Prostate gland (tissue), 2 donors: ENCODE measurements at regions not wholly inside any gene's neighbourhood (a gene's known extent, or its start where the extent isn't known, plus 50 kb on each side); places are given as distances from the start of the nearest gene placed in this dataset.

Experiments used
- CTCF ChIP-seq, 4 experiments: fragments of 200-600 bp in 2 of 4; fragments of 450-650 bp in 2 of 4; sonication (generic) in 2 of 4; IDR thresholded peaks; 1 replicate in 3 of 4; 2 replicates in 1 of 4; pipeline ENCODE4 v1.5.1; 2016 to 2019; ENCODE audit warnings: antibody characterized with exemption in 4 of 4, mild to moderate bottlenecking in 2 of 4, moderate library complexity in 2 of 4
- POLR2A ChIP-seq: fragments of 450-650 bp; IDR thresholded peaks from one replicate; pipeline ENCODE4 v1.6.1; 2016; ENCODE audit warnings: antibody characterized with exemption, mild to moderate bottlenecking

DNA sequence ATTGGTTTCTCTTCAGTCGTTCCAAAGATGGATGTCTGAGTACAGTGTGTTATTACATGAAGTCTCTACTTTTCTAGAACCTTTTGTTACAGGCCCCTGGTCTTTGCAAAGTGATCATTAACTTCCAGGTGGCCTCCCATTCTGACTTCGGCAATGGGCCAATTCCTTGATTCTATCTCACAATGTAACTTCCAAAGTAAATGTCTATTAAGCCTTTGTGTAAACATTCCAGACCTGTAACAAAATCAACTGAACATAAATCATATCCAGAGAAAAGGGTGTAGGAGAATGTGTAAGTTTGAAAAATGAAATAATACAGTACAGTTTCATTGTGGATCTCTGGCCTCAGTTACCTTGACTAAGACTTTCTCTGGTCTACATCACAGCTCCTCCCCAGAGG, 187.8 kb upstream of the JAG1 start:
- TF ChIP-seq CTCF (IDR thresholded peaks at IDR 0.05) (no peak), POLR2A (no peak)
